NT2/D1 (cell line): ENCODE measurements at regions not wholly inside any gene's neighbourhood (a gene's known extent, or its start where the extent isn't known, plus 50 kb on each side); places are given as distances from the start of the nearest gene placed in this dataset.
"Not testable (repeated sequence)": the region's sequence is repeated elsewhere in the genome, so short reads cannot be mapped to it uniquely, and the experiment has no call there.

Experiments used
- DNase-seq: peaks from one replicate; pipeline ENCODE4 v3.0.0-alpha.2; 2011; ENCODE audit warnings: low read depth, low spot score
- H3K27me3 ChIP-seq: 2 replicates; pipeline ENCODE4 v1.6.0; 2011; ENCODE audit warnings: mild to moderate bottlenecking; ENCODE audit not compliant: insufficient read length, insufficient read depth
- H3K36me3 ChIP-seq: 2 replicates; pipeline ENCODE4 v1.6.1; 2011; ENCODE audit warnings: mild to moderate bottlenecking, low read length, mixed read lengths; ENCODE audit not compliant: insufficient read depth, insufficient read length
- H3K4me1 ChIP-seq: 2 replicates; pipeline ENCODE4 v1.5.1; 2011; ENCODE audit not compliant: insufficient read depth, insufficient read length
- H3K4me3 ChIP-seq: 2 replicates; pipeline ENCODE4 v1.5.1; 2011; ENCODE audit warnings: low read depth; ENCODE audit not compliant: insufficient read length
- H3K9ac ChIP-seq: 2 replicates; pipeline ENCODE4 v1.6.0; 2011; ENCODE audit warnings: low read depth; ENCODE audit not compliant: insufficient read length
- H3K9me3 ChIP-seq: 2 replicates; pipeline ENCODE4 v1.5.1; 2011; ENCODE audit warnings: mild to moderate bottlenecking, low read length; ENCODE audit not compliant: insufficient read depth
- SUZ12 ChIP-seq: IDR thresholded peaks from 2 replicates; pipeline ENCODE4 v1.6.1; 2011; ENCODE audit not compliant: insufficient read length, insufficient read depth; ENCODE audit errors: extremely low read depth
- YY1 ChIP-seq: IDR thresholded peaks from 2 replicates; pipeline ENCODE4 v1.6.1; 2011; ENCODE audit not compliant: insufficient read length, insufficient read depth
- ZNF274 ChIP-seq: IDR thresholded peaks from 2 replicates; pipeline ENCODE4 v1.6.1; 2011; ENCODE audit warnings: mild to moderate bottlenecking, low read depth, low read length

- no peaks in the 10 kb centered on the region for H3K4me1 ChIP-seq
- TF ChIP-seq SUZ12: no peak
- no peak for TF ChIP-seq YY1
- TF ChIP-seq ZNF274: no peak
- DNase-seq: no peak
Measured at GRCh38 chr22:26949193-26949592, 291.8 kb downstream of the MIAT start.

GRCh38 chr22:26951139-26951538, 293.8 kb downstream of the MIAT start:
- H3K9ac ChIP-seq, DNase-seq, H3K4me1 ChIP-seq, H3K36me3 ChIP-seq, H3K4me3 ChIP-seq, H3K9me3 ChIP-seq: not testable (repeated sequence)
- H3K27me3 ChIP-seq: peaks cover 91% of the 10 kb centered on the region

More at GRCh38 chr22:26949193-26949592, 291.8 kb downstream of the MIAT start:
- no peak overlapping the region for H3K4me3 ChIP-seq
- H3K27me3 ChIP-seq: peaks cover 79% of the 10 kb centered on the region
- no peak overlapping the region for H3K9ac ChIP-seq
- no peaks in the 10 kb centered on the region for H3K36me3 ChIP-seq
- H3K9me3 ChIP-seq: no peaks in the 10 kb centered on the region

GRCh38 chr22:26952004-26952403, 294.6 kb downstream of the MIAT start:
- Histone ChIP-seq H3K9ac (no peak overlapping the region), H3K9me3 (no peaks in the 10 kb centered on the region), H3K27me3 (peaks cover 91% of the 10 kb centered on the region), H3K4me1 (no peaks in the 10 kb centered on the region), H3K36me3 (no peaks in the 10 kb centered on the region), H3K4me3 (no peak overlapping the region)
- DNase-seq: no peak
- TF ChIP-seq SUZ12 (no peak), YY1 (no peak), ZNF274 (no peak)

GRCh38 chr22:26952451-26953011, 295.1 kb downstream of the MIAT start:
- Histone ChIP-seq H3K9ac (no peak overlapping the region), H3K9me3 (no peaks in the 10 kb centered on the region), H3K4me3 (peak overlapping the region; percentile 12), H3K4me1 (no peaks in the 10 kb centered on the region), H3K27me3 (peaks cover 92% of the 10 kb centered on the region), H3K36me3 (no peaks in the 10 kb centered on the region)
- no peak for DNase-seq
- no peak for TF ChIP-seq ZNF274
- no peak for TF ChIP-seq SUZ12
- no peak for TF ChIP-seq YY1

GRCh38 chr22:26953012-26953883, 295.9 kb downstream of the MIAT start:
- no peaks in the 10 kb centered on the region for H3K9me3 ChIP-seq
- no peaks in the 10 kb centered on the region for H3K36me3 ChIP-seq
- H3K4me3 ChIP-seq: peak overlapping the region; percentile 12
- no peak for TF ChIP-seq ZNF274
- TF ChIP-seq YY1: no peak
- peak; percentile 66 for TF ChIP-seq SUZ12
- H3K9ac ChIP-seq: no peak overlapping the region
- peaks cover 92% of the 10 kb centered on the region for H3K27me3 ChIP-seq
- DNase-seq: no peak
- H3K4me1 ChIP-seq: no peaks in the 10 kb centered on the region

- TF ChIP-seq SUZ12 (no peak), ZNF274 (no peak), YY1 (no peak)
- no peaks in the 10 kb centered on the region for H3K36me3 ChIP-seq
- peaks cover 99% of the 10 kb centered on the region for H3K27me3 ChIP-seq
- no peaks in the 10 kb centered on the region for H3K9me3 ChIP-seq
- no peaks in the 10 kb centered on the region for H3K4me1 ChIP-seq
- no peak overlapping the region for H3K9ac ChIP-seq
- no peak overlapping the region for H3K4me3 ChIP-seq
- DNase-seq: no peak
Measured at GRCh38 chr22:26956371-26956770, 299.0 kb downstream of the MIAT start.

DNA sequence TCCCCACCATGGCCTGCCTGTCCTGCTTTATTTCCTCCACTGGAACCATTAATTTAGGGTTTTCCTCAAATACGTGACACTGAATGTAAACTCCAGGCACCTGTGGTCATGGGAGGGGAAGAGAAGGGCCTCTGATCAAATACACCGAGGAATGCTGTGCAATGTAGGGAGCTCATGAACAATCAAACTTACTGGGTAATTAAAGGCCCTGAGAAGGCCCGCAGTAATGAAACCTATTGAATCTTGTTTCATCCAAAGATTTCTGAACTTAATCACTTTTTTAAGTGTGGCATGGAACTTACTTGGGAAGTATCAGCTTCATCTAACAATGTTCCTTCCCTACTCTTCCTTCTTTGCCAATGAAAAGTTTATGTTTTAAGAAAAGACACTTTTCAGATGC, 299.8 kb downstream of the MIAT start:
- Histone ChIP-seq H3K27me3 (peaks cover 97% of the 10 kb centered on the region), H3K4me3 (no peak overlapping the region)

More for the DNA sequence above, 299.8 kb downstream of the MIAT start:
- H3K36me3 ChIP-seq: no peaks in the 10 kb centered on the region
- no peaks in the 10 kb centered on the region for H3K4me1 ChIP-seq
- no peak overlapping the region for H3K9ac ChIP-seq
- no peak for TF ChIP-seq YY1
- TF ChIP-seq ZNF274: no peak
- no peak for TF ChIP-seq SUZ12
- no peak for DNase-seq
- H3K9me3 ChIP-seq: no peaks in the 10 kb centered on the region
